ENCODE measurements at regions not wholly inside any gene's neighbourhood (a gene's known extent, or its start where the extent isn't known, plus 50 kb on each side); places are given as distances from the start of the nearest gene placed in this dataset.

DNA sequence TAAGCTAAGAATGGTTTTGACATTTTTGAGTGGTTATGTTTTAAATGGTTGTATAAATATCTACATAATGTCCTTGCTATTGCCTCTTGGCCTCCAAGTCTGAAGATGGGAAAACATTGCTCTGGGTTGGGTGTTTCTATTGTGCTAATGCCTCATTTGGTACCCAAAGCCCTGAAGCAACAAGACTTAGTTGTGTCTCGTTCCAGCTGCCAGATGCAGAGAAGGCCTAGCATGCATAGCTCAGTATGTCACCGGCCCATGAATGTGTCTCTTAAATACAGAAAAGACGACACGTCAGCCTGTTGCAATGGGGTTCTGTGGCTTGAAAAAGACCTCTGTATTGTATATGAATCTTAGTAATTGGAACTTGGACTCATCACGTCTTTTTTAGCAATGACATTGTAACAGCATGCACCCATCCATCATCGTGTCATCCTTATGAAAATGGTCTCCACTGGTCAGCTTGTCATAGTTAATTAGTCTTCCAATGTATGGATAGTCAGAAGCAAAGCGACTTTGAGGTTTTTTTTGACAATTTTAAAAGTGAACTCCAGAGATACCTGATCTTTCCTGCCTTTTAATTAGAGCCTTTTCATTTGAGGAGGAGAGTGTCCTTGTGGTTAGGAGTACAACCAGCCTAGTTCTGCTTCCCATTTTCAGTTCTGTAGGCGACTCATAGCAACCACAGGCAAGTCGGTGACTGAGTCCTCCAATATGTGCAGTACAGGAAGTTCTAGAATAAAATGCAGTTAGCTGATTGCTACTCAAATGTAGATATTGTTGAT, 126.4 kb upstream of the GATB start:
- DNase-seq, result no peak

DNA sequence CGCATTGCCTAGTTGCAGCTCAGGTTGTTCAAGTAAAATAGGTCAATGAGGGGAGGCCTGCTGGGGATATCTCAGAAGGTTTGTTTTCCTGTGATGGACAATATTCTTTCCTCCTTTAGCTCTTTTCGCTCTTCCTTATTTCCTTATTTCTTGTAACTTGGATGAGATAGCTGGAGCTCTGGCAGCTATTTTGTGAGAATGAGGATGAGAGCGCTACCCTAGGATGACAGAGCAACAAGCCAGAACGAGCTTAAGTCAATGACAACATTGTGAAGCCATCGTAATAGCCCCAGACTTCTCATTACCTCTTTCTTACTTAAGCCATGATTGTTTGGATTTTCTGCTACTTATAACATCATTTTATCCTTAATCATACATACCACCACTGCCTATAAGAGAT, 124.3 kb upstream of the GATB start:
- DNase-seq, result no peak

DNA sequence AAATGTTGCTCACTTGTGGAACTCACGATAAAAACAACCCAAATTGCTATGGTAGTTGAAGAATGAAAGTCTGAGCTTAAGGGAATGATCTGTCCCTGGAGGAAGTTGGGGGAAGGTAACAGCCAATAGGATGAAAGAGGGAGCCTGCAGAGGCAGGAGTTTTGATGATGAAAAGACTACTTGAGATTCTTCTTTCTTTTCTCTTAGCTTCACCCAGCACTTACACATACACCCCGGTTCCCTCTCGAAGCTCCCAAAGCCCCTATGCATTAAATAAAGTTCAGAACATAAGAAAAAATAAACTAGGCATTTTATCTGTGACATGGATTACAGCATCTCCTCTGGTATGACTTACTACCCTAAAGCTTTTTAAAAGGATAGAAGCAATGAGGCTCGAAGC, 122.9 kb upstream of the GATB start:
- DNase-seq, result no peak

DNA sequence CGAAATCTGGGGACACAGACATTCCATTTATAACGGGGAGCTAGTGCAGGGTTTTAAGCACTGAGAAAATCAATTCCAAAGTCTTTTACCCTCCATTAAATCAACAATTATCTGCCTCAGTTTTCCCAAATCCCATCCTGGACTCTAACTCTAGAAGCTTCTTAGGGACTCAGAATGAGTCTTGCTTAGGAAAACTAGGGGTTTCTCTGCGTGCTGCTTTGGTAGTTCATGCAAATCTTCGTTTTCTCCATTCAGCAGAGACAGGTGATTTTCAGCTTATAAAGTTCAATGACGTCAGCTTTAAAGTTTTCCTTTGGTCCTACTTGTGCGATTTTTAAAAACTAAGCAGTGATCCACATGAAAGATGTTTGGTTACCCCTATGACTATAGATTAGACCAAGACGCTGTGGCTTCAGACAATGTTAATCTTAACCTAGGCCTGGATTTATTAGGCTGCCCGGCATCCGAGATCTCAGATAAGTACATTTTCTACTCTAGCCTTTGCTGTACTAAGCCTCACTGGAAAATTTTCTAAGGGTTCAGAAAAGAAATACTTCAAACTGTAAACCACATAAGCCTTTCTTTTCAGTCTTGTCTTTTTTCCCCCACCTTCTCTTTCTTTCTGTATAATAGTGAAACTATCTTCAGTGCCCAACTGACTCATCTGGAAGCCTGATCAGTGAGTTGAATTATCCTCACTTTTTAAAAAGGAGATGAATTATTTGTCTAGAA, 121.4 kb upstream of the GATB start:
- no peak for DNase-seq

DNA sequence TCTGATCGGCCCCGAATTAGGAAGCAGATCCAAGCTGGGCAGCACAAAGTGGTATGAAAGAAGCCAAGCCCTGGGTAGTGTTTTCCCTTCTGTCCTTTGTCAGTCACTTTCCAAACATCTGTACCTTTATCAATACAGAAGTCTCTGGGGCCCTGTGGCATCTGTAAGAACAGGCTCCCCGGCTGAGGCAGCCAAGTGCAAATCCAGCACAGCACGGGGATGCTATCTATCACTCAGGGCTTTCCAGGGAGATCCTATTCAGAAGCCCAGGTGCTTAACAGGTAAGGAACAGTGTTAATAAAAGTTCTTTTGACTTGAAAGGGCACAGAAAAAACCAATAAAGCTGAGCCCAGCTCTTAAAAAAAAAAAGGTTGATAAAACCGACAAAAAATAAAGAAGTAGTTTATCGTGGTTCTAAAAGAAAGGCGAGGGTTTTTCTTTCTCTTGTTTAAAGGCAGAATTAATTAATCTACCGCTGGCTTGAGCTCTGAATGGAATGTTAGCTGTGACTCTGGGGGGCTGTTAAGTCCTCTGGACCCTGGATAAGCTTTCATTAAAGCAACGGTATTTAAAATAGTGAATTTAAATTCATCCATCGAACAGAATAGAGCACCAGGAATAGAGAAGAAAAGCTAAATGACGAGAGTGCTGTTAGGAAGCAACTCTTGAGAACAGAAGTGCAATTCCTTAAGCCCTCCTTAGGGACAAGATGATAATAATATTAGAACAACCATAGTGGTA, 119.1 kb upstream of the GATB start:
- no peak for DNase-seq

DNA sequence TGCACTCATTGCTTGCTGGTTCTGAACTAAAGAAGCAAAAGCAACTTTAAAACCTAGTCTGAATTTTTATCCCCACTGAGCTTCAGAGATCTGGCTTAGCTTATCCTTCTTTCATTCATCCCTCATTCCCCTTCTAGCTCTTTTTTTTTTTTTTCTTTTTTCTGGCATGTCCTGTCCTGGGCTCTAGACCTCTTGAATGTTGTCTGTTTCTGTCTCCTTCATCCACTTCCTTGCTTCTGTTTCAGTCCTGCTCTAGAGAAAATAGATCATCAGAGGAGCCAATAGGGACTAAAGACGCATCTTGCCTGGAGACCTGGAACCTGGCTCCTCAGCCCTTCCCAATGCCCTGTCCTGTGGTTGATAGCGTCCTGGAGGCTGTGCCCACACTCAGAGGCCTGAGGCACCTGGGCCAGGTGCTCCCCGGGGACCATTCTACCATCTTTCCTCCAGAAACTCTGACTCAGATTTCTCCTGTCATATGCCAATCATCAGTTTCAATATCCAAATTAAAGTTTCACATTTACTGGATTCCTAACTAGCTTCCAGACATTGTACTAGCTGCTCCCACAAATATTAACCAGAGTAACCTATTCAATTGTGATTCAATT, 115.7 kb upstream of the GATB start:
- DNase-seq, result no peak

DNA sequence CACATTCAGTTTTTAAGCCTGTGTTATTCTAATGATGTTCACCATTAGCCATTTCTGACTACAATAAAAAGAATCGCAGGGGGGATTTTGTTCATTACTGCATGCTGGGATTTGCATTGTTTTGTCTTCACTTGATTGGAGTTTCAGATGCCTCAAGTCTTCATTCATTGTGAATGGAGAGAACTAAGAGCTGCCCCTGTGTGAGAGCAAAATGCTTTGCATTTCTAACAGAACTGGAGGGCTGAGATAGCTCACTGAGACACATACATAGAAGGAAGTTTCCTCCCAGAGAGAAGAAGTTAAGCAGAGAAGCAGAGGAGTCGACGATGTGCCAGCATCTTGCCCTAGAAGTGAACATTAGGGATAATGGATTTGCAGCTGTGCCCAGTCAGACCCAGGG, 113.5 kb upstream of the GATB start:
- no peak for DNase-seq

DNA sequence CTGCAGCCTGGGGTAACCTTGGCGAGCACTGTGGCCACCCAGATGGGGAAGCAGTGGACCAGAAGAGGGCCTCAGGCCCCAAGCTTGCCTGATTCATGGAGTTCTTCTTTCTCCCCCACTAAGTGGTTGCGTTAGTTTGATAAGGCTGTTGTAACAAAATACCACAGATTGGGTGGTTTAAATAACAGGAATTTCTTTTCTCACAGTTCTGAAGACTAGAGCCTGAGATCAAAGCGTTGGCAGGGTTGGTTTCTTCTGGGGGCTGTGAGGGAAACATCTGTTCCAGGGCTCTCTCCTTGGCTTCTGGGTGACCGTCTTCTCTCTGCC, 105.7 kb upstream of the GATB start:
- DNase-seq, result no peak

DNA sequence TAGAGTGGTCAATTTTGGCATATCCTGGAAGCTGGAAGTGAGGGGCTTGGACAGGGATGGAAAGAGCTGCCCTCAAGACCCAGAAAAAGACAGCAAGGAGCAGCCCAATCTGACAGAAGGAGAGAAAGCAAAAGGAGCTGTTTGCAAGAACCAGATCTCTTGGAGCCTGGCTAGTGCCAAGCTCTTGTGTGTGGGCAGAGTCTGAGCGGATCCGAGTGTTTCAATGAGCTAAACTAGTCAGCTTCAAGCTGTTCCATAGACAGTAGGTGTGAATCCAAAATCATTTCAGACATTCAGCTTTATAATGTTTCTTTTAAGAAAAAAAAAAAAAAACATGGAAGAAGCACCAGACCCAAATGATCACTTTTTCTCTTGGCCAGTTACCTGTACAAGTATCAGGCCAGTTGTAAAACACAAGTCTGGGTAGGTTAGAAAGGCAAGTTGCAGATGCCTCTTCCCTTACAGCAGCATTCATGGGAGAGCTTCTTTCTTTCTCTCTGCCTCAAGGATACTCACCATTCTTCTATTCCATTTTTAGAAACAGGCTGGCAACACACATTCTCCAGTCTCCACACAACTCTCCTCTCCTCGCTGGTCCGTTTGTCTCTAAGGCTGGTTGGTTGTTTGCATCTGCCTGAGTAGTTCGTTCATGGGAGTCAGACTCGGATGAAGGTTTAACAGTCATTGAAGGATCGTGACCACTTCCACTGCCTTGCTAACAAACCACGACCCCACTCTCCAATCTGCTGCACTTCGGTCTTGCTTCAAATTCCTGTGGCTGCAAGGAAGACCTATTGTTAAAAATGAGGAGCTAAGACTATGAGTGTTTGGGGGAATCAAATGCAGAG, 105.2 kb upstream of the GATB start:
- DNase-seq, result no peak

DNA sequence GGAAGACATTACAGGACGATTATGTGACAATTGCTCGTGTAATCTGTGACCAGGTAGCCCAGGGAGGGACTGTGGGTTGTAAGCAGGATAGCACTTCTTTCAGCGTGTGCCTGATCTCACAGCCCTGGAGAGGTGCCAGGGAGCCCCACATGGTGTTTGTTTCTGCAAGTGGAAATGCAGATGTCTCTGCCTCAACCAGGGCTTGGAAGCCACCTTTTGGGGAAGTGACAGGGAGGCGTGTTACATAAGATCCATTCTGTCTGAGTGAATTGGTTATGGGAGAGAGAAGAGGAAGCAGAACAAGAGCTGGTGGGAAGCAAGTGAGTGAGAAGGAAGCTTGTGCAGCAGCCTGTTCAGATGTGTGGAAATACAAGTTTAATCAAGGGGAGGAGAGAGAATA, 104.5 kb upstream of the GATB start:
- DNase-seq, result no peak

DNA sequence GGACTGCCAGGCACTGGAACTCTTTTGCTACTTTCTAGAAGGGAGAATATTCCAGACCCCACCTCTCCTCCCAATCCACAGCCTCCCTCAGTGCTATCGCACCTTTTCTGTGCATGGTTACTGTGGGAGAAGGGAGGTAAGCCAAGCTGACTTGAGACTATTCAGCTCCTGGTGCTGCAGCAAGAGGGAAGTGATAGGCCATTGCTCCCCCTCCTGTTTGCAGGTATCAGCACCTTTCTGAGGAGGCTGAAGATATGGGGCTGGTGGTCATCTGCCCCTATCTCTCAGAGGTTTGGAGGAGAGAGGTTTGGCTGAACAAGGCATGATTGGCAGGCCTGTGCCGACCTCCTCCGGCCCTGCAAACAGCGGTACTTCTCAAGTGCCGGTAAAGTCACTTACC, 103.3 kb upstream of the GATB start:
- no peak for DNase-seq

DNA sequence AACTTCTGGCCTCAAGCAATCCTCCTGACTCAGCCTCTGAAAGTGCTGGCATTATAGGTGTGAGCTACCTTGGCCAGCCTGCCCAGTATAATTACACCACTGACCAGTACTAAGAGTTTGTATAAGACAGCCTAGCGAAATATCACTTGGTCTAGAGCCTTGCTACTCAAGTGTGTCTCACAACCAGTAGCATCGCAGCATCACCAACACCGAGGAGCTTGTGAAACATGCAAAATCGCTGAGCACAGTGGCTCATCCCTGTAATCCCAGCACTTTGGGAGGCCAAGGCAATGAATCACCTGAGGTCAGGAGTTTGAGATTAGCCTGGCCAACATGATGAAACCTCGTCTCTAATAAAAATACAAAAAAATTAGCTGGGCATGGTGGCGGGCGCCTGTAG, 102.0 kb upstream of the GATB start:
- DNase-seq, result no peak

DNA sequence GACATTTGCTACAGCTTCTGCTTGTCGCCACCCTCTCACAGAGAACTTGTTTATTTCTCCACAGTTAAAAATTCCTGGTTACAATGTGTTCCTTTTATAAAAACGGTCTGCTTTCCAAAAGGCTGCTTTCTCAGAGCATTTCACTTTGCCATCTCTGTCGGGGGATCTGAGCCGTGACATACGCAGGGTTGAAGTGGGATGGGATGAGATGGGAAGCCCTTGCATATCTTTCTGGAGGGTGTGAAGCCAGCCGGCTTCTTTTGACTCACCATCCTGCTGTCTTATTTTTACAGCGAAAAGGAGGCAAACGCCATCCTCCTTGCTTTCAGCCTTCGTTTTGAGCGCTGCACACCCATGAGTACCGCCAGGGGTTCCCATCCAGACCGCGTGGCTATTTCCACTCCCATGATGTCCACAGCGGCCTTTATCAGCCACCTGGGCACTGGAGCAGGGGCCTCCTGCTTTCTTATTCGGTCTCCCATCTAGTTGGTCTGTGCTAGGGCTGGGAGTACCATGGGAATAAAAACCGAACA, 99.8 kb upstream of the GATB start:
- DNase-seq, result no peak

DNA sequence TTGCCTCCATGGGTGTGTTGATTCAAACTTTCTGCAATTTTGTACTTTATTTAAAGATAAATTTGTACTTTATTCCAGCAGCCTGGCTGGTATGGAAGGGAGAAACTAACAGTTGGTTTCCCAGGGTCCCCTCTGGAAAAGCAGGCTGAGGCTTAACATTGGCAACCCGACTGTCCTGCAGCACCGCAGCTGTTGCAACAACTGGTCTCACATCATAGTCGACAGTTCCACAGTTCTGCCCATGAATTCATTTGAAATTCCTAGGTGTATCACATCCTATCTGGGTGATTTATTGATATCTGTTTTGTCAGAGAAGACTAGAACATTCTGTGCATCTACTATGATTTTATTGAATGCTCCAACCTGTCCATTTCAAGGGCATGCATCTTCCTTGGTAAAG, 98.8 kb upstream of the GATB start:
- no peak for DNase-seq

DNA sequence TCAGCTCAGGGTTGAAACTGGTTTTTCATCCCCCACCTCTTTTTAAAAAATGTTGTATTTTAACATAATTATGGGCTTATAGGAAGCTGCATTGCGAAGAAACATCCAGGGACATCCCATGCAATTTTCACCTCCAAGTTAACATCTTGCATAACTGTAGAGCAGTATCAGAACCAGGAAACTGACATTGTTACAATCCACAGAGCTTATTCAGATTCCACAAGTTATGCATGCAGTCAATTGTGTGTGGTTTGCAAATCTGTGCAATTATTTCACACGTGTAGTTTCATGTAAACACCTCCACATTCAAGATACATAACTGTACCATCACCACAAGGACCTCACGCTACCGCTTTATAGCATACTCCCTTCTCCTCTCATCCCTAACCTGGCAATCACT, 97.5 kb upstream of the GATB start:
- DNase-seq, result no peak

DNA sequence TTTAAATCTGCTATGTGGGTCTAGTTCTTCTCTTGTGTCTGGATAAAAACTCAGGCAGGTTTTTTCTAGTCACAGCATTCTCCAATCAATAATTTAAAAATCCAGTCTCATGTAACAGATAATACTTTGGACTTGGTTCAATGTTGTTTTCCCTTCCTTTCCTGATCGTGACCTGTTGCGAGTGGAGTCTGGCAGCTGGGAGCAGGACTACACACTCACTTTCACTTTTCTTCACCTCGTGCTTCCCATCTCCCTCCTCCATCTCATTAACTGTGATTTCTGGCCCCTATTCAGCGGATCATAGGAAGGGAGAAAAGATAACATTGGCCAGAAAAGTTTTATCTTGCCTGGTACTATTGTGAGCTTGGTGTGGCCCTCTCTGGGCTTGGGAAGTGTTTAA, 96.6 kb upstream of the GATB start:
- DNase-seq, result no peak

DNA sequence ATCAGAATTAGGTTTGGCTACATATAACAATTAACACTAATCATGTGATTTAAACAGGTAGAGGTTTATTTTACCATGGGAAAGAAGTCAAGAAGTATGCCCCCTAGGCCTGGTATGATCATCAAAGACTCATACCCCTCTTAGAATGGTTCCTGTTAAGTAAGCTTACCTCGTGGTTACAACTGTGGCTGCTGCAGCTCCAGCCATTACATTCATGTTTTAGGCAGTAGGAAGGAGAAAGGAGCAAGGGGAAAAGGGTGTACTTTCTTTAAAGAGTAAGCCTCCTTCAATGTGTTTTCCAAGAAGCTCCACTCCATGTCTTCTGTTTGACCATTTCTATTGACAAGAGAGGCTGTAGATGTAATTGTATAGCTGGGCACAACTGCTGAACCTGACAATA, 94.9 kb upstream of the GATB start:
- no peak for DNase-seq

DNA sequence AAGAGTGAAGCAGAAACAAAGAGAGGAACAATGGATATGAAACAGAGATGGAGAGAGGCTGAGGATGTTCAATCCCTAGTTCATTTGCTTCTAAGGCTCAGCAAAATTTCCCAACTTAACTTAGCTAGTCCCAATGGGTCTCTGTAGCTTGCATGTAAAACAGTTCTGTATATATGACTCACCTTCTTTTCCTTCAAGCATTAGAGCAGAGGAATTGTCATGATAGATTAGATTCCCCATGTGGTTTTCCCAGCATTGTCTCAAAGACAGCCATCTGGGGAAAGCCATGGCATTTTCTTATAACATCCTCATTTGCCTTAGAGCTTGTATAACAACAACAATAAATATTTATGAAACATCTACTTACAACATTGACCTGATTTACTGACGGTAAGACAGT, 93.9 kb upstream of the GATB start:
- DNase-seq, result no peak

DNA sequence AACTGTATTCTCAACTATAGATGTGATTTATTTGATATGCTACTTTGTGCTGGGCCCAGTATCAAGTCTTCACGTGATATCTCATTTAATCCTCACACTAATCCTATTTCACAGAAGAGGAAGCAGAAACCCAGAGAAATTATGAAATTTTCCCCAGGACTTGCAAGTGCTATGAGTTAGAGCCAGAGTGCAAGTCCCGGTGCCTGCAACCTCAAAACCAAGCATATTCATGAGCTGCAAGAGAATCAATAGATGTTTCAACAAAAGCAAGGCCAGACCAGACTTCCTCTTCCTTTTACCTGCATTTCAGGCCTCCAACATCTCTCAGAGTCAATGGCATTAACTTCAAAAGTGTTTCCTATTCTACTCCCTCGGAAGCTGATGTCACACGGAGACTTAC, 92.2 kb upstream of the GATB start:
- no peak for DNase-seq

DNA sequence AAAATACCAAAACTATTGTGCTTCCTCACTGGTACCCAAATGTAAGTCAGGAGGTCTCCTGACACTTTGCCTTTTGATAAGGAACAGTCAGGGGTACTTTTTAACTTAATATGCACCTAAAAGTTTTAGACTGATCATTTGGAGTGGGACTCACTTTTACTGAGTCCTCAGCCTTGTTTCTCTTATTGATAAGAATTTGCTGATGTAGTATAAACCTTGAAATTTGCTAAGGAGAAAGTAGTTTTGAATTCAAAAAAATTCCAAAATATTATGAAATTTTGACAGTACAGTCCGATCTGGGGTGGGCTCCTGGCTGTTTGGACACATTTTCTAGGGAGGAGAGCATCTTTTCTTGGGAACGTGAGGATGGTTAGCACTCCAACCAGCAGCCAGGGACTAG, 91.4 kb upstream of the GATB start:
- no peak for DNase-seq

DNA sequence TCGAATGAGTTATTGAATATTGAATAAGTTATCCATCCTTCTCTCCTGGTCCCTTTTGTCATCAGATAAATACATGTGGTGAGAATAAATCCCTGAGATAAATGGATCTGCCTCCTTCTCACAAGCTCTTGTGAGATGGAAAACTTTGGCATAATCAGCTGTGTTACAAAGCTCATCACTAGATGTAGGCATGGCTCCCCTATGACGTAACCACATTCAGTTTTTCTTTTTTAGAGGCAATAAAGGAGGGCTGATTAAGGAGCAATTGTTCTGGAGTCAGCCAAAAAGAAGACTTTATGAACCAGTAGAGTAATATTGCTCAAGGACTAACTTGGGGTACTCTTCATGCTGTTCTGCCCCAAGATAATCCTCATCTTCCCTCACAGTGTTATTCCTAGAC, 90.5 kb upstream of the GATB start:
- DNase-seq, result no peak

DNA sequence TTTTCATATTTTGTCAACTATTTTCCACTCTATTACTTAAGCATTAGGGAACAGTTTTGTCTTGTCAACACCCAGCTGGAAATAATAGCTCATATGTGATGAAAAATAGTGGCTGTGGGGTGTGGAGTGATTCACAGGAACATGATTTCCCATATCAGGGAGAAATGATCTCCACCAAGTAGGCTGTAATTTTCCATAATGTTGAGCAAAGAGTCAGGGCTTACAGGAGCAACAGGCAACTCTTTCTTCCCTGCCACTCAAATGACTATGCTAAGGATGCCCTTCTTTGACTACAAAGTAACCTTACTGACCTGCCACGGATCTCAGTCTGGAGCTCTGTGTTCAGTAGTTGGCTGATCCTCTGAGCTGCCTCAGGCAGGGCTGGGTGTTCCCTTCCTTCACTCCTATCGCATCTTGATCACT, 90.0 kb upstream of the GATB start:
- DNase-seq, result no peak

Measured in right kidney (tissue), 1 donor.